PC-9 (cell line): ENCODE measurements at regions not wholly inside any gene's neighbourhood (a gene's known extent, or its start where the extent isn't known, plus 50 kb on each side); places are given as distances from the start of the nearest gene placed in this dataset.
A peak's percentile ranks its signal among the peaks of the same experiment; 100 is the strongest.

Source experiments
- BruUV-seq: library from RNA; stranded (reverse); fragments of 400-500 nt; replicated peaks from 2 replicates; lab custom pipeline; 2021; lab: Mats Ljungman, UMichigan
- CTCF ChIA-PET: fragments of 300-600 bp; sonication (Branson Sonifier 250); formaldehyde crosslinking; loops from one replicate; lab custom pipeline; 2022; ENCODE audit warnings: antibody characterized with exemption; lab: Charles Lee
- POLR2A ChIA-PET: fragments of 300-600 bp; sonication (Branson Sonifier 250); formaldehyde crosslinking; loops from one replicate; lab custom pipeline; 2022; ENCODE audit warnings: antibody characterized with exemption; ENCODE audit not compliant: unreplicated experiment; lab: Charles Lee
- DNase-seq, 2 experiments: peaks; one replicate each; pipeline versions ENCODE4 v3.0.0 to v3.0.0-alpha.2; 2015 to 2022; ENCODE audit warnings: mixed read lengths in 1 of 2
- H2AFZ ChIP-seq: fragments of 200-600 bp; sonication (generic); 2 replicates; pipeline ENCODE4 v1.8.1; 2017; ENCODE audit warnings: antibody characterized with exemption
- H3F3A ChIP-seq: fragments of 200-600 bp; sonication (generic); 2 replicates; pipeline ENCODE4 v1.8.1; 2017; ENCODE audit warnings: antibody characterized with exemption, mild to moderate bottlenecking, low read depth; ENCODE audit not compliant: insufficient read depth
- H3K27ac ChIP-seq: fragments of 200-600 bp; sonication (generic); 2 replicates; pipeline ENCODE4 v1.6.1; 2016; ENCODE audit warnings: mixed run types
- H3K27me3 ChIP-seq: fragments of 200-600 bp; sonication (generic); 2 replicates; pipeline ENCODE4 v1.6.1; 2016; ENCODE audit warnings: low read depth, mixed run types; ENCODE audit not compliant: insufficient read depth
- H3K36me3 ChIP-seq: fragments of 200-600 bp; sonication (generic); 2 replicates; pipeline ENCODE4 v1.6.1; 2016; ENCODE audit warnings: low read depth, mixed run types
- H3K4me1 ChIP-seq: fragments of 200-600 bp; sonication (generic); replicated peaks from 2 replicates; pipeline ENCODE4 v1.6.1; 2016; ENCODE audit warnings: mixed run types; ENCODE audit not compliant: insufficient read depth
- H3K4me2 ChIP-seq: fragments of 200-600 bp; sonication (generic); 2 replicates; pipeline ENCODE4 v1.6.1; 2017; ENCODE audit warnings: mixed run types
- H3K4me3 ChIP-seq: fragments of 200-600 bp; sonication (generic); 2 replicates; pipeline ENCODE4 v1.6.1; 2016; ENCODE audit warnings: mixed run types
- H3K79me2 ChIP-seq: fragments of 200-600 bp; sonication (generic); 2 replicates; pipeline ENCODE4 v1.6.1; 2017; ENCODE audit warnings: low read depth, mixed run types
- H3K9me2 ChIP-seq: fragments of 200-600 bp; sonication (generic); 2 replicates; pipeline ENCODE4 v1.8.1; 2017; ENCODE audit warnings: mild to moderate bottlenecking; ENCODE audit not compliant: insufficient read depth
- H3K9me3 ChIP-seq: fragments of 200-600 bp; sonication (generic); 2 replicates; pipeline ENCODE4 v1.8.1; 2016; ENCODE audit warnings: low read depth; ENCODE audit not compliant: insufficient read depth
- H4K20me1 ChIP-seq: fragments of 200-600 bp; sonication (generic); 2 replicates; pipeline ENCODE4 v1.8.1; 2017; ENCODE audit not compliant: insufficient read depth
- EZH2 ChIP-seq: fragments of 200-600 bp; sonication (generic); IDR thresholded peaks from 2 replicates; pipeline ENCODE4 v1.8.0; 2017; ENCODE audit warnings: antibody characterized with exemption, low read depth
- intact Hi-C: fragments of 100-400 bp; cut with micrococcal nuclease; formaldehyde crosslinking; loops from one replicate; pipeline ENCODE4 v1.10.0; 2022; ENCODE audit not compliant: unreplicated experiment
- TF ChIP-seq, protein P1 (sequence below): fragments of 200-600 bp; sonication (generic); conservative IDR thresholded peaks from 2 replicates; pipeline ENCODE4 v1.6.1; 2017; ENCODE audit warnings: mixed run types, antibody characterized with exemption, mild to moderate bottlenecking, moderate library complexity

DNA sequence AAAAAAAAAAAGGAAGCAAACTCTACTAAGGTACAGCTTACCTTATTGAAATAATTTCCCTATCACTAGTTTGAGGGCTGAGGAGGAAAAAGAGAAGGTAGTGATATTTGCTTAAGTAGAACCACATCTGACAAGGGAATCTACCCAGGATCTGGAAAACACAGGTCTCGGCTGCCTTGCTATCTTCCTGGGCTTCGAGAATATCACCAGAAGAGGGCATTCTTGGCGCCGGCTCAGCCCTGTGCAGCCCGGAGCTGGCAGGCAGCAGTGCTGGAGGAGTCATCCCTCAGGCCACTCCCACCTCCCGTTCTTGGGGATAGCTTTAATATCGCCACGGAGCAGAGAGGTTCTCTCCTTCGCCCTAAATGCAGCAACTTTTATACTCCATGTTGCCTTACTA is 1181.2 kb downstream of the VRK1 start:
- H2AFZ ChIP-seq: no peak overlapping the region

DNA sequence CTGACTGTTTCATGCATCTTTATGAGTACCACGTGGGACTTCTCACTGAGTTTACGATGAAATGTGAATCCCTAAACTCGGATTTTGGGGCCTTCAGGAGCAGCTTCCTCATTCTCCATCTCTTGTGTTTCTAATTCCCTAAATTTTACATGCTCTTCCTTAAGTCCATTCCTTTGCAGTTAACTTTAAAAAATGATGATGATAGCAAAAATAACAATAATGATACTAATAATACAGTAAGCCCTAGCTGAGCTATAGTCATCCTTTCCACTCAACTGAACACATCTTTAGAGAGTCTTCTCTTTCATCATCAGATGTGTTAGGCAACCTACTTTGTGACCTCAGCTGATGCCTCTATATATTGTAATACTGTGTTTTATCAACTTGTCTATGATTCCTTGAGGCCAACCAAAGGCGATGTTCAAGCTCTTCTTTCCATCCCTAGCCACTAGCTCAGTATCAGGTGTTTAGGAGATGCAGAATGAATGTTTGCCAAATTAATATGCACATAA is 1196.4 kb downstream of the VRK1 start:
- H3K27ac ChIP-seq: no peak overlapping the region
- CTCF ChIA-PET: no interaction called here

More for the DNA sequence above, 1181.2 kb downstream of the VRK1 start:
- no TSS peak for BruUV-seq
- TF ChIP-seq, protein P1, sequence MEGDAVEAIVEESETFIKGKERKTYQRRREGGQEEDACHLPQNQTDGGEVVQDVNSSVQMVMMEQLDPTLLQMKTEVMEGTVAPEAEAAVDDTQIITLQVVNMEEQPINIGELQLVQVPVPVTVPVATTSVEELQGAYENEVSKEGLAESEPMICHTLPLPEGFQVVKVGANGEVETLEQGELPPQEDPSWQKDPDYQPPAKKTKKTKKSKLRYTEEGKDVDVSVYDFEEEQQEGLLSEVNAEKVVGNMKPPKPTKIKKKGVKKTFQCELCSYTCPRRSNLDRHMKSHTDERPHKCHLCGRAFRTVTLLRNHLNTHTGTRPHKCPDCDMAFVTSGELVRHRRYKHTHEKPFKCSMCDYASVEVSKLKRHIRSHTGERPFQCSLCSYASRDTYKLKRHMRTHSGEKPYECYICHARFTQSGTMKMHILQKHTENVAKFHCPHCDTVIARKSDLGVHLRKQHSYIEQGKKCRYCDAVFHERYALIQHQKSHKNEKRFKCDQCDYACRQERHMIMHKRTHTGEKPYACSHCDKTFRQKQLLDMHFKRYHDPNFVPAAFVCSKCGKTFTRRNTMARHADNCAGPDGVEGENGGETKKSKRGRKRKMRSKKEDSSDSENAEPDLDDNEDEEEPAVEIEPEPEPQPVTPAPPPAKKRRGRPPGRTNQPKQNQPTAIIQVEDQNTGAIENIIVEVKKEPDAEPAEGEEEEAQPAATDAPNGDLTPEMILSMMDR: no peak; the same call in 1 of the 2 replicates
- no peak for TF ChIP-seq EZH2
- ChIA-PET POLR2A (no interaction called here), CTCF (no interaction called here)
- Histone ChIP-seq H3K9me3 (no peaks in the 10 kb centered on the region), H3K4me1 (no peaks in the 10 kb centered on the region), H3K27me3 (no peaks in the 10 kb centered on the region), H3K4me2 (no peak overlapping the region), H4K20me1 (no peaks in the 10 kb centered on the region), H3K36me3 (no peaks in the 10 kb centered on the region), H3K4me3 (no peak overlapping the region), H3K79me2 (no peaks in the 10 kb centered on the region), H3F3A (no peaks in the 10 kb centered on the region), H3K27ac (no peak overlapping the region), H3K9me2 (no peaks in the 10 kb centered on the region)
- intact Hi-C loops: no loop called here
- peak in 1 of 2 experiments; percentile 7 for DNase-seq

GRCh38 chr14:97994020-97994531 is 1196.9 kb downstream of the VRK1 start:
- no peaks in the 10 kb centered on the region for H3K9me3 ChIP-seq
- intact Hi-C loops: no loop called here
- no peak for DNase-seq
- CTCF ChIA-PET: no interaction called here
- POLR2A ChIA-PET: no interaction called here
- H3K79me2 ChIP-seq: no peaks in the 10 kb centered on the region
- no peak overlapping the region for H3K4me3 ChIP-seq
- no peaks in the 10 kb centered on the region for H3K9me2 ChIP-seq
- no peak overlapping the region for H3K27ac ChIP-seq
- no peaks in the 10 kb centered on the region for H3K4me1 ChIP-seq
- no peak overlapping the region for H3K4me2 ChIP-seq
- no peak overlapping the region for H2AFZ ChIP-seq
- no peaks in the 10 kb centered on the region for H3F3A ChIP-seq
- H3K27me3 ChIP-seq: no peaks in the 10 kb centered on the region
- TF ChIP-seq, protein P1: no peak
- TF ChIP-seq EZH2: no peak
- no TSS peak for BruUV-seq
- H3K36me3 ChIP-seq: no peaks in the 10 kb centered on the region
- no peaks in the 10 kb centered on the region for H4K20me1 ChIP-seq

More for the DNA sequence above, 1196.4 kb downstream of the VRK1 start:
- BruUV-seq: no TSS peak
- Histone ChIP-seq H3K9me3 (no peaks in the 10 kb centered on the region), H2AFZ (no peak overlapping the region), H3K4me1 (no peaks in the 10 kb centered on the region), H3K36me3 (no peaks in the 10 kb centered on the region), H3F3A (no peaks in the 10 kb centered on the region), H3K9me2 (no peaks in the 10 kb centered on the region), H4K20me1 (no peaks in the 10 kb centered on the region), H3K4me3 (no peak overlapping the region), H3K79me2 (no peaks in the 10 kb centered on the region), H3K4me2 (no peak overlapping the region), H3K27me3 (no peaks in the 10 kb centered on the region)
- TF ChIP-seq EZH2: no peak
- TF ChIP-seq, protein P1: no peak
- intact Hi-C loops: no loop called here
- POLR2A ChIA-PET: no interaction called here
- no peak for DNase-seq
